ENCODE measurements at regions not wholly inside any gene's neighbourhood (a gene's known extent, or its start where the extent isn't known, plus 50 kb on each side); places are given as distances from the start of the nearest gene placed in this dataset.

DNA sequence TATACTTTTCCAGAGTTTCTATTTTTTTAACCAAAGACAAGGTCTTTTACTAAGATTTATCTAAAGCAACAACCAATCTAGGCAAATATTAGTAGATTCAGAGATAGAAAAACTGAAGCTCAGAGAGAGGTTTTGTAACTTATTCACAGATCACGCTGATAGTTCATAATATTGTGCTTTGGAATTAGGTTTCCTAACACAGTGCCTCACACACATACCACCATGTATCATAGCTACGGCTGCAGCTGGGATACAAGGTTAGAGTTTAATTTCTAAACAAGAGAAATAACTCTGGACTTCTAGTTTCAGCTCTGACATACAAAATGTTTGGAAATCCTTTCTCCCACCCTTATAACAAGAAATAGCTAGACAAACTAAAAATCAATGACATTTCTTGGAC is 565.7 kb downstream of the PYDC2 start:
- no CpG with 5 or more reads among the region's 2 CpGs for WGBS (ENCODE audit: insufficient coverage)
- H3K27ac Mint-ChIP-seq, result no peak overlapping the region
- H3K4me1 ChIP-seq (ENCODE audit: control insufficient read depth in 1 of 2, insufficient read depth in 2 of 2, low read length in 2 of 2), result no peaks in the 10 kb centered on the region
- H3K4me1 Mint-ChIP-seq, result no peaks in the 10 kb centered on the region
- no peak for TF ChIP-seq CTCF (IDR thresholded peaks at IDR 0.05)
- H2AFZ ChIP-seq (ENCODE audit: insufficient read depth, low read depth, low read length, poor library complexity, severe bottlenecking), result no peak overlapping the region
- no peaks in the 10 kb centered on the region for H3K9me3 ChIP-seq (replicated peaks in 1 of 2; ENCODE audit: control insufficient read depth in 1 of 2, insufficient read depth in 1 of 2, low read length in 2 of 2)
- no peaks in the 10 kb centered on the region for H3K27me3 Mint-ChIP-seq (ENCODE audit: low read depth in 3 of 3)
- H3K4me2 ChIP-seq (replicated peaks; ENCODE audit: extremely low read depth, low read length, poor library complexity, severe bottlenecking), result no peak overlapping the region
- no peak overlapping the region for H3K4me3 ChIP-seq (replicated peaks in 1 of 3; ENCODE audit: low read depth in 2 of 3, low read length in 3 of 3)
- peaks cover 0 to 3% (median 2%) of the 10 kb centered on the region in 7 donors for H3K9me3 Mint-ChIP-seq
- intact Hi-C loops (cut with micrococcal nuclease), result no loop called here
- no peaks in the 10 kb centered on the region for H3K36me3 Mint-ChIP-seq
- no peaks in the 10 kb centered on the region for H4K20me1 ChIP-seq (ENCODE audit: insufficient read depth, low read length)
- no peaks in the 10 kb centered on the region for H3K27me3 ChIP-seq (ENCODE audit: control insufficient read depth in 2 of 2, insufficient read depth in 2 of 2, low read length in 2 of 2)
- no peaks in the 10 kb centered on the region for H3K36me3 ChIP-seq (replicated peaks in 1 of 2; ENCODE audit: control insufficient read depth in 1 of 2, insufficient read depth in 2 of 2, low read length in 2 of 2)
- H3K79me2 ChIP-seq (ENCODE audit: insufficient read depth, low read length), result no peaks in the 10 kb centered on the region
- no peak overlapping the region for H3K27ac ChIP-seq (ENCODE audit: low read depth in 1 of 2, low read length in 2 of 2)
- no peak overlapping the region for H3K9ac ChIP-seq (ENCODE audit: insufficient read depth, low read length, poor library complexity, severe bottlenecking)
- no peak for DNase-seq
- H3K4me3 Mint-ChIP-seq, result no peak overlapping the region

GRCh38 chr3:192031941-192032340 is 571.0 kb downstream of the PYDC2 start:
- intact Hi-C loops (cut with micrococcal nuclease), result no loop called here
- Histone ChIP-seq H3K27ac (ENCODE audit: low read depth in 1 of 2, low read length in 2 of 2) (no peak overlapping the region), H3K4me1 (ENCODE audit: control insufficient read depth in 1 of 2, insufficient read depth in 2 of 2, low read length in 2 of 2) (no peaks in the 10 kb centered on the region), H3K9ac (ENCODE audit: insufficient read depth, low read length, poor library complexity, severe bottlenecking) (no peak overlapping the region), H3K9me3 (replicated peaks in 1 of 2; ENCODE audit: control insufficient read depth in 1 of 2, insufficient read depth in 1 of 2, low read length in 2 of 2) (no peaks in the 10 kb centered on the region), H3K4me2 (replicated peaks; ENCODE audit: extremely low read depth, low read length, poor library complexity, severe bottlenecking) (no peak overlapping the region), H3K79me2 (ENCODE audit: insufficient read depth, low read length) (no peaks in the 10 kb centered on the region), H3K4me3 (replicated peaks in 1 of 3; ENCODE audit: low read depth in 2 of 3, low read length in 3 of 3) (no peak overlapping the region), H4K20me1 (ENCODE audit: insufficient read depth, low read length) (no peaks in the 10 kb centered on the region), H2AFZ (ENCODE audit: insufficient read depth, low read depth, low read length, poor library complexity, severe bottlenecking) (no peak overlapping the region), H3K27me3 (ENCODE audit: control insufficient read depth in 2 of 2, insufficient read depth in 2 of 2, low read length in 2 of 2) (no peaks in the 10 kb centered on the region), H3K36me3 (replicated peaks in 1 of 2; ENCODE audit: control insufficient read depth in 1 of 2, insufficient read depth in 2 of 2, low read length in 2 of 2) (no peaks in the 10 kb centered on the region)
- Mint-ChIP-seq H3K36me3 (no peaks in the 10 kb centered on the region), H3K4me1 (no peaks in the 10 kb centered on the region), H3K4me3 (no peak overlapping the region), H3K9me3 (peaks cover 0 to 5% (median 2%) of the 10 kb centered on the region in 7 donors), H3K27me3 (ENCODE audit: low read depth in 3 of 3) (peaks cover 0 to 1% (median 0%) of the 10 kb centered on the region in 3 donors), H3K27ac (no peak overlapping the region)
- WGBS (ENCODE audit: insufficient coverage), result 60% methylated on average over 1 of the region's 3 CpGs
- no peak for DNase-seq
- no peak for TF ChIP-seq CTCF (IDR thresholded peaks at IDR 0.05)

Measured in CD14-positive monocyte (primary cell).